ENCODE measurements at regions not wholly inside any gene's neighbourhood (a gene's known extent, or its start where the extent isn't known, plus 50 kb on each side); places are given as distances from the start of the nearest gene placed in this dataset.

DNA sequence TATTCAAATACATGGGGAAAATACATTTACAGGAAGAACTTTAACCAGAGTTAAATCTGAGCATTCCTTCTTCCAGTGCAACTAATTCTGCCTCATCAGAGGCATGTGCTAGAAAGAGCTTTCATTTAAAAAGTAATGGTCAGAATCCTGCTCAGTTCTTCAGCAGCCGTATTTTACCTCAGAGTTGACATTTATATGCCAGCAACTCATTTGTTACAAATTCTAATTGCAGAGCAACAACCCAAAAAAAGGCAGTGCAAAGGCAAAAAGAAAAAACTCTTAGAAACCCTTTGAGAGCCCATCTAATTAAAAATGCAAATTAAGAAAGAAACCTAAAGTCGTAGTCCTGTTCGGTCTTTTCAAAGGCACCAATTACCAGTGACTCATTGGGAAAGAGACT is 392.5 kb downstream of the PBX1 start:
- Histone ChIP-seq H3K4me2 (ENCODE audit: low read length) (peak overlapping the region; percentile 22), H3K27ac (ENCODE audit: low read length) (peak overlapping the region; percentile 83), H3K79me2 (replicated peaks; ENCODE audit: insufficient read depth, low read length) (no peaks in the 10 kb centered on the region), H3K4me3 (ENCODE audit: low read length) (no peak overlapping the region), H4K20me1 (ENCODE audit: insufficient read depth) (no peaks in the 10 kb centered on the region), H3K36me3 (ENCODE audit: insufficient read depth, low read length) (no peaks in the 10 kb centered on the region), H3K9me3 (ENCODE audit: low read length) (peaks cover 3% of the 10 kb centered on the region), H3F3A (ENCODE audit: insufficient read depth, low read length, poor library complexity, severe bottlenecking) (no peaks in the 10 kb centered on the region), H3K27me3 (ENCODE audit: insufficient read depth, low read depth, low read length) (no peaks in the 10 kb centered on the region), H2AFZ (ENCODE audit: low read depth, low read length) (no peak overlapping the region), H3K9me2 (ENCODE audit: insufficient read depth, low read length) (no peaks in the 10 kb centered on the region), H3K9ac (ENCODE audit: low read length) (peak overlapping the region; percentile 32)
- no peak for TF ChIP-seq EP300 (conservative IDR thresholded peaks at IDR 0.05; ENCODE audit: poor library complexity, severe bottlenecking)
- no peak for TF ChIP-seq SMC3 (conservative IDR thresholded peaks at IDR 0.05; ENCODE audit: poor library complexity)
- no peak for TF ChIP-seq TAF1 (IDR thresholded peaks at IDR 0.05; ENCODE audit: low read depth)
- no peak for TF ChIP-seq RAD21 (conservative IDR thresholded peaks at IDR 0.05)
- TF ChIP-seq POLR2AphosphoS5 (IDR thresholded peaks at IDR 0.05), result no peak
- no peak for TF ChIP-seq EZH2 (IDR thresholded peaks at IDR 0.05; ENCODE audit: borderline replicate concordance, insufficient read depth, low read length, poor library complexity, severe bottlenecking)
- TF ChIP-seq, protein P1, sequence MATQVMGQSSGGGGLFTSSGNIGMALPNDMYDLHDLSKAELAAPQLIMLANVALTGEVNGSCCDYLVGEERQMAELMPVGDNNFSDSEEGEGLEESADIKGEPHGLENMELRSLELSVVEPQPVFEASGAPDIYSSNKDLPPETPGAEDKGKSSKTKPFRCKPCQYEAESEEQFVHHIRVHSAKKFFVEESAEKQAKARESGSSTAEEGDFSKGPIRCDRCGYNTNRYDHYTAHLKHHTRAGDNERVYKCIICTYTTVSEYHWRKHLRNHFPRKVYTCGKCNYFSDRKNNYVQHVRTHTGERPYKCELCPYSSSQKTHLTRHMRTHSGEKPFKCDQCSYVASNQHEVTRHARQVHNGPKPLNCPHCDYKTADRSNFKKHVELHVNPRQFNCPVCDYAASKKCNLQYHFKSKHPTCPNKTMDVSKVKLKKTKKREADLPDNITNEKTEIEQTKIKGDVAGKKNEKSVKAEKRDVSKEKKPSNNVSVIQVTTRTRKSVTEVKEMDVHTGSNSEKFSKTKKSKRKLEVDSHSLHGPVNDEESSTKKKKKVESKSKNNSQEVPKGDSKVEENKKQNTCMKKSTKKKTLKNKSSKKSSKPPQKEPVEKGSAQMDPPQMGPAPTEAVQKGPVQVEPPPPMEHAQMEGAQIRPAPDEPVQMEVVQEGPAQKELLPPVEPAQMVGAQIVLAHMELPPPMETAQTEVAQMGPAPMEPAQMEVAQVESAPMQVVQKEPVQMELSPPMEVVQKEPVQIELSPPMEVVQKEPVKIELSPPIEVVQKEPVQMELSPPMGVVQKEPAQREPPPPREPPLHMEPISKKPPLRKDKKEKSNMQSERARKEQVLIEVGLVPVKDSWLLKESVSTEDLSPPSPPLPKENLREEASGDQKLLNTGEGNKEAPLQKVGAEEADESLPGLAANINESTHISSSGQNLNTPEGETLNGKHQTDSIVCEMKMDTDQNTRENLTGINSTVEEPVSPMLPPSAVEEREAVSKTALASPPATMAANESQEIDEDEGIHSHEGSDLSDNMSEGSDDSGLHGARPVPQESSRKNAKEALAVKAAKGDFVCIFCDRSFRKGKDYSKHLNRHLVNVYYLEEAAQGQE (IDR thresholded peaks at IDR 0.05; ENCODE audit: borderline replicate concordance), result no peak
- TF ChIP-seq MXI1 (conservative IDR thresholded peaks at IDR 0.05; ENCODE audit: poor library complexity, severe bottlenecking), result no peak
- TF ChIP-seq, protein P2, sequence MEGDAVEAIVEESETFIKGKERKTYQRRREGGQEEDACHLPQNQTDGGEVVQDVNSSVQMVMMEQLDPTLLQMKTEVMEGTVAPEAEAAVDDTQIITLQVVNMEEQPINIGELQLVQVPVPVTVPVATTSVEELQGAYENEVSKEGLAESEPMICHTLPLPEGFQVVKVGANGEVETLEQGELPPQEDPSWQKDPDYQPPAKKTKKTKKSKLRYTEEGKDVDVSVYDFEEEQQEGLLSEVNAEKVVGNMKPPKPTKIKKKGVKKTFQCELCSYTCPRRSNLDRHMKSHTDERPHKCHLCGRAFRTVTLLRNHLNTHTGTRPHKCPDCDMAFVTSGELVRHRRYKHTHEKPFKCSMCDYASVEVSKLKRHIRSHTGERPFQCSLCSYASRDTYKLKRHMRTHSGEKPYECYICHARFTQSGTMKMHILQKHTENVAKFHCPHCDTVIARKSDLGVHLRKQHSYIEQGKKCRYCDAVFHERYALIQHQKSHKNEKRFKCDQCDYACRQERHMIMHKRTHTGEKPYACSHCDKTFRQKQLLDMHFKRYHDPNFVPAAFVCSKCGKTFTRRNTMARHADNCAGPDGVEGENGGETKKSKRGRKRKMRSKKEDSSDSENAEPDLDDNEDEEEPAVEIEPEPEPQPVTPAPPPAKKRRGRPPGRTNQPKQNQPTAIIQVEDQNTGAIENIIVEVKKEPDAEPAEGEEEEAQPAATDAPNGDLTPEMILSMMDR (IDR thresholded peaks at IDR 0.05; ENCODE audit: poor library complexity, severe bottlenecking), result no peak

DNA sequence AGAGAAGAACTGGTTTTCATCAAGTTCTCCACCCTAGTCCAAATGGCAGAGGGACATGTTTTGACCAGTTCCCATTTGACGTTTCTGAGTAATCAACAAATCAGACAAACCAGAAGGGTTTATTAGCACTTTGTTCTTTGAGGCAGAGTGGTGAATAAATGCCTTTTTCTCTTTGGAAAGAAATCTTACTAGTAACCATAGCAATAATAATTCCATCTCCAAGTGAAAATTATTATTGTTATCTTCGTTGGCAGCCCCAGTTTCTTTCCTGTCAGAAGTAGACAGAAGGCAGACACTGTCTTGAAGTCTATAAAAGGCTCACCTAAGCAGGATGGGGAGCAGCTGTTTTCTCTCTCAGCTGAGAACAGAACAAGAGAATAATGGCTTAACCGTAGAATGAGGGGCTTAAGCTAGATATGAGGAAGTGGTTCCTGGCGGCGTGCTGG is 391.6 kb downstream of the PBX1 start:
- no peak overlapping the region for H3K4me2 ChIP-seq (ENCODE audit: low read length)
- no peaks in the 10 kb centered on the region for H3K27me3 ChIP-seq (ENCODE audit: insufficient read depth, low read depth, low read length)
- H3K9me3 ChIP-seq (ENCODE audit: low read length), result peaks cover 3% of the 10 kb centered on the region
- H3K9me2 ChIP-seq (ENCODE audit: insufficient read depth, low read length), result no peaks in the 10 kb centered on the region
- peak overlapping the region; percentile 83 for H3K27ac ChIP-seq (ENCODE audit: low read length)
- H3K9ac ChIP-seq (ENCODE audit: low read length), result peak overlapping the region; percentile 32
- H3K79me2 ChIP-seq (replicated peaks; ENCODE audit: insufficient read depth, low read length), result no peaks in the 10 kb centered on the region
- H3K4me3 ChIP-seq (ENCODE audit: low read length), result peak overlapping the region; percentile 28
- H3K36me3 ChIP-seq (ENCODE audit: insufficient read depth, low read length), result no peaks in the 10 kb centered on the region
- TF ChIP-seq SMC3 (conservative IDR thresholded peaks at IDR 0.05; ENCODE audit: poor library complexity), result no peak
- TF ChIP-seq, protein P1 (IDR thresholded peaks at IDR 0.05; ENCODE audit: borderline replicate concordance), result peak; percentile 46
- no peak for TF ChIP-seq MXI1 (conservative IDR thresholded peaks at IDR 0.05; ENCODE audit: poor library complexity, severe bottlenecking)
- TF ChIP-seq, protein P2 (IDR thresholded peaks at IDR 0.05; ENCODE audit: poor library complexity, severe bottlenecking), result no peak
- TF ChIP-seq TAF1 (IDR thresholded peaks at IDR 0.05; ENCODE audit: low read depth), result no peak
- peak; percentile 57 for TF ChIP-seq POLR2AphosphoS5 (IDR thresholded peaks at IDR 0.05)
- peak; percentile 29 for TF ChIP-seq RAD21 (conservative IDR thresholded peaks at IDR 0.05)
- peak; percentile 91 for TF ChIP-seq EP300 (conservative IDR thresholded peaks at IDR 0.05; ENCODE audit: poor library complexity, severe bottlenecking)
- TF ChIP-seq EZH2 (IDR thresholded peaks at IDR 0.05; ENCODE audit: borderline replicate concordance, insufficient read depth, low read length, poor library complexity, severe bottlenecking), result no peak
- no peaks in the 10 kb centered on the region for H4K20me1 ChIP-seq (ENCODE audit: insufficient read depth)
- no peak overlapping the region for H2AFZ ChIP-seq (ENCODE audit: low read depth, low read length)
- H3F3A ChIP-seq (ENCODE audit: insufficient read depth, low read length, poor library complexity, severe bottlenecking), result no peaks in the 10 kb centered on the region
